Fibroblast of villous mesenchyme (primary cell): ENCODE measurements at regions not wholly inside any gene's neighbourhood (a gene's known extent, or its start where the extent isn't known, plus 50 kb on each side); places are given as distances from the start of the nearest gene placed in this dataset. TPM values are rescaled to one million over a fixed set of nuclear protein-coding genes. Genes with fewer than 3 reads are reported as not detected.
A peak's percentile ranks its signal among the peaks of the same experiment; 100 is the strongest.
"Not testable (repeated sequence)": the region's sequence is repeated elsewhere in the genome, so short reads cannot be mapped to it uniquely, and the experiment has no call there.

ENCODE experiments used
- DNase-seq: peaks from one replicate; pipeline ENCODE4 v3.0.0-alpha.2; 2010; ENCODE audit warnings: low read depth
- H3K4me3 ChIP-seq: 2 replicates; pipeline ENCODE4 v1.5.1; 2011; ENCODE audit warnings: low read depth, mild to moderate bottlenecking, low read length
- CTCF ChIP-seq: IDR thresholded peaks from 2 replicates; pipeline ENCODE4 v1.5.1; 2012; ENCODE audit warnings: low read depth, mild to moderate bottlenecking, low read length; ENCODE audit not compliant: insufficient read depth
- small RNA-seq: library from RNA; depleted of rRNA; stranded (forward); fragments of <200 nt; gene quantifications from one replicate; pipeline ENCODE3, GENCODE V24; 2012

- no peak for TF ChIP-seq CTCF
- DNase-seq: no peak
- H3K4me3 ChIP-seq: no peak overlapping the region
These were observed 187.0 kb downstream of the UBE3A start for GRCh38 chr15:25251700-25252390.

GRCh38 chr15:25253048-25253973, 185.5 kb downstream of the UBE3A start:
- H3K4me3 ChIP-seq, DNase-seq: not testable (repeated sequence)

- TF ChIP-seq CTCF: no peak
- no peak for DNase-seq
These were observed 170.7 kb downstream of the UBE3A start for GRCh38 chr15:25268166-25268565.

More at GRCh38 chr15:25268166-25268565, 170.7 kb downstream of the UBE3A start:
- H3K4me3 ChIP-seq: no peak overlapping the region

Small RNA genes in the stretch of these regions (small RNA-seq; reads per million reads assigned to genes)
- gene RF00105 (not detected), gene SNORD115-1 (not detected), gene SNORD115-10 (0.47 reads per million), gene SNORD115-11 (not detected), gene SNORD115-12 (not detected), gene SNORD115-14 (not detected), gene SNORD115-15 (not detected), gene SNORD115-16 (not detected), gene SNORD115-17 (not detected), gene SNORD115-18 (not detected), gene SNORD115-19 (not detected), gene SNORD115-2 (not detected), gene SNORD115-20 (not detected), gene SNORD115-21 (not detected), gene SNORD115-22 (not detected), gene SNORD115-23 (not detected), gene SNORD115-24 (not detected), gene SNORD115-25 (not detected), gene SNORD115-27 (not detected), gene SNORD115-28 (not detected), gene SNORD115-29 (not detected), gene SNORD115-3 (not detected), gene SNORD115-30 (not detected), gene SNORD115-31 (not detected), gene SNORD115-32 (not detected), gene SNORD115-33 (not detected), gene SNORD115-34 (0.28 reads per million), gene SNORD115-35 (not detected), gene SNORD115-36 (not detected), gene SNORD115-37 (not detected), gene SNORD115-38 (not detected), gene SNORD115-39 (not detected), gene SNORD115-4 (not detected), gene SNORD115-40 (not detected), gene SNORD115-41 (not detected), gene SNORD115-42 (not detected), gene SNORD115-43 (not detected), gene SNORD115-44 (not detected), gene SNORD115-45 (not detected), gene SNORD115-46 (not detected), gene SNORD115-47 (not detected), gene SNORD115-5 (not detected), gene SNORD115-6 (not detected), gene SNORD115-7 (not detected), gene SNORD115-8 (not detected), gene SNORD115-9 (not detected), gene SNORD116-1 (137 reads per million, percentile 97 among the genes with 10 or more reads in this experiment), gene SNORD116-10 (not detected), gene SNORD116-11 (8.9 reads per million, percentile 89 among the genes with 10 or more reads in this experiment), gene SNORD116-12 (2.4 reads per million, percentile 58 among the genes with 10 or more reads in this experiment), gene SNORD116-13 (5.7 reads per million, percentile 84 among the genes with 10 or more reads in this experiment), gene SNORD116-14 (56.1 reads per million, percentile 96 among the genes with 10 or more reads in this experiment), gene SNORD116-15 (32.4 reads per million, percentile 95 among the genes with 10 or more reads in this experiment), gene SNORD116-16 (196 reads per million, percentile 97 among the genes with 10 or more reads in this experiment), gene SNORD116-17 (not detected), gene SNORD116-18 (57.5 reads per million, percentile 96 among the genes with 10 or more reads in this experiment), gene SNORD116-19 (not detected), gene SNORD116-2 (0.38 reads per million), gene SNORD116-22 (not detected), gene SNORD116-23 (18.0 reads per million, percentile 93 among the genes with 10 or more reads in this experiment), gene SNORD116-24 (114 reads per million, percentile 97 among the genes with 10 or more reads in this experiment), gene SNORD116-25 (42.6 reads per million, percentile 95 among the genes with 10 or more reads in this experiment), gene SNORD116-29 (1.8 reads per million, percentile 45 among the genes with 10 or more reads in this experiment), gene SNORD116-3 (not detected), gene SNORD116-30 (not detected), gene SNORD116-5 (not detected), gene SNORD116-6 (not detected), gene SNORD116-7 (not detected), gene SNORD116-8 (not detected), gene SNORD116-9 (not detected)
